ENCODE measurements at regions not wholly inside any gene's neighbourhood (a gene's known extent, or its start where the extent isn't known, plus 50 kb on each side); places are given as distances from the start of the nearest gene placed in this dataset.

DNA sequence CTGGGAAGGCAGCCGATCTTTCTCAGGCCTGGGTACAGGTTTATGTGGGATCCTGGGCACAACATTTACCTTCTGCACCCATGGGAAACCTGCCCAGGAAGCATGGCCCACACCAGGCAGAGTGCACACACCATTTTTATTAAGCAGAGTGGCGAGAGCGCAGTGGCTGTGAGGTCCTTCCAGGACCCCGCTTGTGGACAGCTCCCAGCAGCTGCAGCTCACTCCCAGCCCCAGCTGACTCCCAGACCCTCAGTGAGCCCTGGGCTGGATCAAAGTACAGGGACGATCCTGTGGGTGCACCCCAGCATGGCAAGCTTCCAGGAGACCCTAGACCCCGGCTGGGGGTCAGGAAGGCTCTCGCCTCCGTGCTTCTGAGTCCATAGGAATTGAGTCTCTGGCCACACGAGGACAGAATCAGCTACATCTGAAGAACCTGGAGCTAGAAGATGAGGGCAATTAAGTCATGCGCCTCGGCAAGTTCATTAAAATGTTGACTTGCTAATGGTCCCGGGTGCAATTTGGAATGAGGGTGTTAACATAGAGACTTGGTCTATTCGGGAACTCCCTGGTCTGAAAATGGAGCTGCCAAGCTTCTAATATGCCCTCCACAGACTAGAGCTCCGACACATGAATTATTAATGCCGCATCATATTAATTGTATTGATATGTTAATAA is 65.4 kb upstream of the SLCO4A1 start:
- TF ChIP-seq, protein P1, sequence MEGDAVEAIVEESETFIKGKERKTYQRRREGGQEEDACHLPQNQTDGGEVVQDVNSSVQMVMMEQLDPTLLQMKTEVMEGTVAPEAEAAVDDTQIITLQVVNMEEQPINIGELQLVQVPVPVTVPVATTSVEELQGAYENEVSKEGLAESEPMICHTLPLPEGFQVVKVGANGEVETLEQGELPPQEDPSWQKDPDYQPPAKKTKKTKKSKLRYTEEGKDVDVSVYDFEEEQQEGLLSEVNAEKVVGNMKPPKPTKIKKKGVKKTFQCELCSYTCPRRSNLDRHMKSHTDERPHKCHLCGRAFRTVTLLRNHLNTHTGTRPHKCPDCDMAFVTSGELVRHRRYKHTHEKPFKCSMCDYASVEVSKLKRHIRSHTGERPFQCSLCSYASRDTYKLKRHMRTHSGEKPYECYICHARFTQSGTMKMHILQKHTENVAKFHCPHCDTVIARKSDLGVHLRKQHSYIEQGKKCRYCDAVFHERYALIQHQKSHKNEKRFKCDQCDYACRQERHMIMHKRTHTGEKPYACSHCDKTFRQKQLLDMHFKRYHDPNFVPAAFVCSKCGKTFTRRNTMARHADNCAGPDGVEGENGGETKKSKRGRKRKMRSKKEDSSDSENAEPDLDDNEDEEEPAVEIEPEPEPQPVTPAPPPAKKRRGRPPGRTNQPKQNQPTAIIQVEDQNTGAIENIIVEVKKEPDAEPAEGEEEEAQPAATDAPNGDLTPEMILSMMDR (IDR thresholded peaks at IDR 0.05; ENCODE audit: low read length), result no peak
- no peak for TF ChIP-seq EZH2phosphoT487 (IDR thresholded peaks at IDR 0.05; ENCODE audit: low read length)
